ENCODE measurements at regions not wholly inside any gene's neighbourhood (a gene's known extent, or its start where the extent isn't known, plus 50 kb on each side); places are given as distances from the start of the nearest gene placed in this dataset.

GRCh38 chr2:12879649-12880048 lies 162.9 kb downstream of the TRIB2 start:
- peaks cover 5% of the 10 kb centered on the region for H3K27me3 Mint-ChIP-seq
- no peaks in the 10 kb centered on the region for H3K36me3 Mint-ChIP-seq (ENCODE audit: low read depth)
- H3K4me3 Mint-ChIP-seq: no peak overlapping the region
- no peak overlapping the region for H3K27ac Mint-ChIP-seq
- H3K9me3 Mint-ChIP-seq: no peaks in the 10 kb centered on the region
- no peaks in the 10 kb centered on the region for H3K4me1 Mint-ChIP-seq (ENCODE audit: low read depth)

GRCh38 chr2:12881952-12882351 lies 165.2 kb downstream of the TRIB2 start:
- no peak overlapping the region for H3K27ac Mint-ChIP-seq

GRCh38 chr2:12882393-12882792 lies 165.7 kb downstream of the TRIB2 start:
- Mint-ChIP-seq H3K4me1 (ENCODE audit: low read depth) (no peaks in the 10 kb centered on the region), H3K36me3 (ENCODE audit: low read depth) (no peaks in the 10 kb centered on the region), H3K4me3 (no peak overlapping the region), H3K27me3 (peaks cover 5% of the 10 kb centered on the region), H3K9me3 (no peaks in the 10 kb centered on the region), H3K27ac (no peak overlapping the region)

More at GRCh38 chr2:12881952-12882351, 165.2 kb downstream of the TRIB2 start:
- Mint-ChIP-seq H3K4me3 (no peak overlapping the region), H3K36me3 (ENCODE audit: low read depth) (no peaks in the 10 kb centered on the region), H3K9me3 (no peaks in the 10 kb centered on the region), H3K4me1 (ENCODE audit: low read depth) (no peaks in the 10 kb centered on the region), H3K27me3 (peaks cover 5% of the 10 kb centered on the region)

GRCh38 chr2:12883906-12884305 lies 167.2 kb downstream of the TRIB2 start:
- H3K4me3 Mint-ChIP-seq: no peak overlapping the region
- H3K9me3 Mint-ChIP-seq: no peaks in the 10 kb centered on the region
- no peaks in the 10 kb centered on the region for H3K4me1 Mint-ChIP-seq (ENCODE audit: low read depth)
- peaks cover 8% of the 10 kb centered on the region for H3K27me3 Mint-ChIP-seq
- H3K36me3 Mint-ChIP-seq (ENCODE audit: low read depth): no peaks in the 10 kb centered on the region
- H3K27ac Mint-ChIP-seq: no peak overlapping the region

- H3K4me3 Mint-ChIP-seq: no peak overlapping the region
- no peak overlapping the region for H3K27ac Mint-ChIP-seq
- H3K4me1 Mint-ChIP-seq (ENCODE audit: low read depth): no peaks in the 10 kb centered on the region
- H3K27me3 Mint-ChIP-seq: peaks cover 8% of the 10 kb centered on the region
- H3K9me3 Mint-ChIP-seq: no peaks in the 10 kb centered on the region
- no peaks in the 10 kb centered on the region for H3K36me3 Mint-ChIP-seq (ENCODE audit: low read depth)
Measured at GRCh38 chr2:12884713-12885282, 168.1 kb downstream of the TRIB2 start.

- H3K4me1 Mint-ChIP-seq (ENCODE audit: low read depth): no peaks in the 10 kb centered on the region
- peaks cover 3% of the 10 kb centered on the region for H3K27me3 Mint-ChIP-seq
- peaks cover 19% of the 10 kb centered on the region for H3K9me3 Mint-ChIP-seq
- no peak overlapping the region for H3K4me3 Mint-ChIP-seq
- H3K27ac Mint-ChIP-seq: no peak overlapping the region
- H3K36me3 Mint-ChIP-seq (ENCODE audit: low read depth): peaks cover 4% of the 10 kb centered on the region
Measured at GRCh38 chr2:12890066-12890465, 173.3 kb downstream of the TRIB2 start.

GRCh38 chr2:12890481-12890991 lies 173.8 kb downstream of the TRIB2 start:
- Mint-ChIP-seq H3K27me3 (peaks cover 3% of the 10 kb centered on the region), H3K36me3 (ENCODE audit: low read depth) (peaks cover 4% of the 10 kb centered on the region), H3K4me1 (ENCODE audit: low read depth) (no peaks in the 10 kb centered on the region), H3K9me3 (peaks cover 22% of the 10 kb centered on the region), H3K4me3 (no peak overlapping the region), H3K27ac (no peak overlapping the region)

- no peaks in the 10 kb centered on the region for H3K27me3 Mint-ChIP-seq
- H3K9me3 Mint-ChIP-seq: peaks cover 22% of the 10 kb centered on the region
- H3K4me1 Mint-ChIP-seq (ENCODE audit: low read depth): peaks cover 19% of the 10 kb centered on the region
- no peak overlapping the region for H3K4me3 Mint-ChIP-seq
- H3K36me3 Mint-ChIP-seq (ENCODE audit: low read depth): peaks cover 4% of the 10 kb centered on the region
- no peak overlapping the region for H3K27ac Mint-ChIP-seq
Measured at GRCh38 chr2:12895017-12895416, 178.3 kb downstream of the TRIB2 start.

GRCh38 chr2:12896318-12896982 lies 179.7 kb downstream of the TRIB2 start:
- Mint-ChIP-seq H3K4me3 (no peak overlapping the region), H3K4me1 (ENCODE audit: low read depth) (peaks cover 19% of the 10 kb centered on the region), H3K27me3 (peaks cover 3% of the 10 kb centered on the region), H3K27ac (no peak overlapping the region), H3K9me3 (peaks cover 18% of the 10 kb centered on the region), H3K36me3 (ENCODE audit: low read depth) (peaks cover 4% of the 10 kb centered on the region)

GRCh38 chr2:12897181-12897580 lies 180.4 kb downstream of the TRIB2 start:
- H3K4me3 Mint-ChIP-seq: no peak overlapping the region
- H3K4me1 Mint-ChIP-seq (ENCODE audit: low read depth): peaks cover 19% of the 10 kb centered on the region
- peaks cover 3% of the 10 kb centered on the region for H3K36me3 Mint-ChIP-seq (ENCODE audit: low read depth)
- H3K27me3 Mint-ChIP-seq: peaks cover 3% of the 10 kb centered on the region
- H3K9me3 Mint-ChIP-seq: peaks cover 11% of the 10 kb centered on the region
- no peak overlapping the region for H3K27ac Mint-ChIP-seq

- peaks cover 3% of the 10 kb centered on the region for H3K27me3 Mint-ChIP-seq
- H3K9me3 Mint-ChIP-seq: no peaks in the 10 kb centered on the region
- H3K4me3 Mint-ChIP-seq: no peak overlapping the region
- H3K27ac Mint-ChIP-seq: no peak overlapping the region
- H3K4me1 Mint-ChIP-seq (ENCODE audit: low read depth): no peaks in the 10 kb centered on the region
- H3K36me3 Mint-ChIP-seq (ENCODE audit: low read depth): no peaks in the 10 kb centered on the region
Measured at GRCh38 chr2:12903272-12903671, 186.5 kb downstream of the TRIB2 start.

GRCh38 chr2:12910431-12910830 lies 193.7 kb downstream of the TRIB2 start:
- no peaks in the 10 kb centered on the region for H3K9me3 Mint-ChIP-seq
- H3K36me3 Mint-ChIP-seq (ENCODE audit: low read depth): no peaks in the 10 kb centered on the region
- H3K27ac Mint-ChIP-seq: no peak overlapping the region
- no peak overlapping the region for H3K4me3 Mint-ChIP-seq
- H3K4me1 Mint-ChIP-seq (ENCODE audit: low read depth): no peaks in the 10 kb centered on the region
- H3K27me3 Mint-ChIP-seq: peaks cover 13% of the 10 kb centered on the region

- peaks cover 22% of the 10 kb centered on the region for H3K27me3 Mint-ChIP-seq
- no peaks in the 10 kb centered on the region for H3K4me1 Mint-ChIP-seq (ENCODE audit: low read depth)
- H3K27ac Mint-ChIP-seq: no peak overlapping the region
- no peaks in the 10 kb centered on the region for H3K9me3 Mint-ChIP-seq
- H3K36me3 Mint-ChIP-seq (ENCODE audit: low read depth): no peaks in the 10 kb centered on the region
- H3K4me3 Mint-ChIP-seq: no peak overlapping the region
Measured at GRCh38 chr2:12915787-12916186, 199.1 kb downstream of the TRIB2 start.

- H3K4me3 Mint-ChIP-seq: no peak overlapping the region
- H3K27ac Mint-ChIP-seq: no peak overlapping the region
- peaks cover 27% of the 10 kb centered on the region for H3K27me3 Mint-ChIP-seq
- no peaks in the 10 kb centered on the region for H3K9me3 Mint-ChIP-seq
- H3K4me1 Mint-ChIP-seq (ENCODE audit: low read depth): no peaks in the 10 kb centered on the region
- H3K36me3 Mint-ChIP-seq (ENCODE audit: low read depth): no peaks in the 10 kb centered on the region
Measured at GRCh38 chr2:12918138-12918834, 201.6 kb downstream of the TRIB2 start.

- Mint-ChIP-seq H3K9me3 (no peaks in the 10 kb centered on the region), H3K4me3 (no peak overlapping the region), H3K27me3 (peaks cover 27% of the 10 kb centered on the region), H3K27ac (no peak overlapping the region), H3K4me1 (ENCODE audit: low read depth) (no peaks in the 10 kb centered on the region), H3K36me3 (ENCODE audit: low read depth) (no peaks in the 10 kb centered on the region)
Measured at GRCh38 chr2:12918835-12919445, 202.2 kb downstream of the TRIB2 start.

All from stimulated activated naive CD8-positive, alpha-beta T cell treated with anti-CD3 and anti-CD28 coated beads, Interleukin-15, Interleukin-2, amounts not matched to agents 100 ng/mL and 50 ng/mL, for 24 hours (primary cell).